Chondrocyte (in vitro differentiated cells): ENCODE measurements at regions not wholly inside any gene's neighbourhood (a gene's known extent, or its start where the extent isn't known, plus 50 kb on each side); places are given as distances from the start of the nearest gene placed in this dataset.

Experiments
- DNase-seq: peaks from one replicate; pipeline ENCODE4 v3.0.0; 2021; ENCODE audit warnings: mixed read lengths, low spot score
- H3K27ac Mint-ChIP-seq: one replicate; pipeline ENCODE4 v1.8.0; 2021; ENCODE audit warnings: mild to moderate bottlenecking, moderate library complexity, mixed read lengths; ENCODE audit not compliant: unreplicated experiment
- H3K27me3 Mint-ChIP-seq: 2 replicates; pipeline ENCODE4 v1.8.0; 2021; ENCODE audit warnings: low read depth, mixed read lengths
- H3K36me3 Mint-ChIP-seq: 2 replicates; pipeline ENCODE4 v1.8.0; 2021; ENCODE audit warnings: low read depth, mixed read lengths
- H3K4me1 Mint-ChIP-seq: 2 replicates; pipeline ENCODE4 v1.8.0; 2021; ENCODE audit warnings: low read depth, mild to moderate bottlenecking, mixed read lengths
- H3K4me3 Mint-ChIP-seq: one replicate; pipeline ENCODE4 v1.8.0; 2021; ENCODE audit warnings: mild to moderate bottlenecking, moderate library complexity, mixed read lengths; ENCODE audit not compliant: unreplicated experiment
- H3K9me3 Mint-ChIP-seq: 2 replicates; pipeline ENCODE4 v1.8.0; 2021; ENCODE audit warnings: low read depth, mixed read lengths
- CTCF ChIP-seq: fragments of 200-600 bp; sonication (generic); IDR thresholded peaks from 2 replicates; pipeline ENCODE4 v1.5.0; 2021; ENCODE audit warnings: antibody characterized with exemption, mild to moderate bottlenecking, moderate library complexity

GRCh38 chr15:26318689-26319088, 454.2 kb downstream of the GABRB3 start:
- no peak for DNase-seq
- Mint-ChIP-seq H3K27me3 (no peaks in the 10 kb centered on the region), H3K27ac (no peak overlapping the region), H3K36me3 (no peaks in the 10 kb centered on the region), H3K9me3 (peaks cover 6% of the 10 kb centered on the region), H3K4me1 (no peaks in the 10 kb centered on the region), H3K4me3 (no peak overlapping the region)
- TF ChIP-seq CTCF = no peak

GRCh38 chr15:26314577-26314976, 451.4 kb upstream of the ATP10A start:
- no peaks in the 10 kb centered on the region for H3K36me3 Mint-ChIP-seq
- TF ChIP-seq CTCF = no peak
- no peak overlapping the region for H3K4me3 Mint-ChIP-seq
- no peaks in the 10 kb centered on the region for H3K27me3 Mint-ChIP-seq
- no peak overlapping the region for H3K27ac Mint-ChIP-seq
- H3K9me3 Mint-ChIP-seq = peaks cover 24% of the 10 kb centered on the region
- no peak for DNase-seq
- H3K4me1 Mint-ChIP-seq = no peaks in the 10 kb centered on the region

GRCh38 chr15:26311710-26312236, 448.6 kb upstream of the ATP10A start:
- H3K36me3 Mint-ChIP-seq = no peaks in the 10 kb centered on the region
- H3K9me3 Mint-ChIP-seq = peaks cover 37% of the 10 kb centered on the region

GRCh38 chr15:26298659-26299170, 435.6 kb upstream of the ATP10A start:
- H3K27ac Mint-ChIP-seq = no peak overlapping the region
- DNase-seq = no peak
- TF ChIP-seq CTCF = no peak
- H3K4me3 Mint-ChIP-seq = no peak overlapping the region
- no peaks in the 10 kb centered on the region for H3K4me1 Mint-ChIP-seq
- H3K27me3 Mint-ChIP-seq = no peaks in the 10 kb centered on the region
- H3K36me3 Mint-ChIP-seq = no peaks in the 10 kb centered on the region
- H3K9me3 Mint-ChIP-seq = peaks cover 2% of the 10 kb centered on the region

More at GRCh38 chr15:26311710-26312236, 448.6 kb upstream of the ATP10A start:
- Mint-ChIP-seq H3K4me1 (no peaks in the 10 kb centered on the region), H3K27ac (no peak overlapping the region), H3K4me3 (no peak overlapping the region), H3K27me3 (no peaks in the 10 kb centered on the region)
- no peak for TF ChIP-seq CTCF
- DNase-seq = no peak

GRCh38 chr15:26298010-26298658, 435.0 kb upstream of the ATP10A start:
- Mint-ChIP-seq H3K4me1 (no peaks in the 10 kb centered on the region), H3K9me3 (peaks cover 2% of the 10 kb centered on the region), H3K4me3 (no peak overlapping the region), H3K36me3 (no peaks in the 10 kb centered on the region), H3K27me3 (no peaks in the 10 kb centered on the region), H3K27ac (no peak overlapping the region)
- DNase-seq = peak; percentile 90
- no peak for TF ChIP-seq CTCF
